HEK293T (cell line): ENCODE measurements at regions not wholly inside any gene's neighbourhood (a gene's known extent, or its start where the extent isn't known, plus 50 kb on each side); places are given as distances from the start of the nearest gene placed in this dataset.

Experiments
- CTCF ChIA-PET: fragments of 350-600 bp; formaldehyde crosslinking; extraction: SDS; loops from one replicate; lab custom pipeline; 2021; ENCODE audit warnings: antibody characterized with exemption, inconsistent platforms; lab: Yijun Ruan, JAX
- POLR2A ChIA-PET: fragments of 350-600 bp; formaldehyde crosslinking; extraction: SDS; loops from one replicate; lab custom pipeline; 2020; ENCODE audit warnings: antibody characterized with exemption, inconsistent platforms; lab: Yijun Ruan, JAX
- DNase-seq: peaks from one replicate; pipeline ENCODE4 v3.0.0; 2012; ENCODE audit warnings: mixed read lengths; ENCODE audit errors: extremely low spot score
- ARNT ChIP-seq: fragments of 450-650 bp; IDR thresholded peaks from 2 replicates; pipeline ENCODE4 v1.6.1; 2017; ENCODE audit warnings: mild to moderate bottlenecking
- BHLHE40 ChIP-seq: fragments of 450-650 bp; IDR thresholded peaks from 2 replicates; pipeline ENCODE4 v1.6.1; 2016; ENCODE audit warnings: mild to moderate bottlenecking, moderate library complexity, borderline replicate concordance
- CTBP1 ChIP-seq: fragments of 450-650 bp; IDR thresholded peaks from 2 replicates; pipeline ENCODE4 v1.6.1; 2016; ENCODE audit warnings: borderline replicate concordance
- ELF4 ChIP-seq: fragments of 450-650 bp; IDR thresholded peaks from 2 replicates; pipeline ENCODE4 v1.6.1; 2017; ENCODE audit warnings: antibody characterized with exemption
- FOXA1 ChIP-seq: fragments of 450-650 bp; IDR thresholded peaks from 2 replicates; pipeline ENCODE4 v1.6.1; 2016; ENCODE audit warnings: mild to moderate bottlenecking
- FOXK2 ChIP-seq: fragments of 450-650 bp; IDR thresholded peaks from 2 replicates; pipeline ENCODE4 v1.6.1; 2016; ENCODE audit warnings: mild to moderate bottlenecking
- FOXM1 ChIP-seq: fragments of 450-650 bp; IDR thresholded peaks from 2 replicates; pipeline ENCODE4 v1.6.1; 2017; ENCODE audit warnings: mild to moderate bottlenecking, borderline replicate concordance
- HDGF ChIP-seq: fragments of 450-650 bp; IDR thresholded peaks from 2 replicates; pipeline ENCODE4 v1.6.1; 2017; ENCODE audit warnings: antibody characterized with exemption, borderline replicate concordance
- L3MBTL2 ChIP-seq: fragments of 450-650 bp; conservative IDR thresholded peaks from 2 replicates; pipeline ENCODE4 v1.6.1; 2016; ENCODE audit warnings: mild to moderate bottlenecking
- LEF1 ChIP-seq: fragments of 450-650 bp; IDR thresholded peaks from 2 replicates; pipeline ENCODE4 v1.6.1; 2017; ENCODE audit warnings: mild to moderate bottlenecking, borderline replicate concordance
- NFRKB ChIP-seq: fragments of 450-650 bp; IDR thresholded peaks from 2 replicates; pipeline ENCODE4 v1.6.1; 2016; ENCODE audit warnings: mild to moderate bottlenecking, moderate library complexity
- PKNOX1 ChIP-seq: fragments of 450-650 bp; IDR thresholded peaks from 2 replicates; pipeline ENCODE4 v1.6.1; 2016
- SP1 ChIP-seq: fragments of 450-650 bp; IDR thresholded peaks from 2 replicates; pipeline ENCODE4 v1.6.1; 2017
- SUZ12 ChIP-seq: fragments of 450-650 bp; IDR thresholded peaks from 2 replicates; pipeline ENCODE4 v1.6.1; 2016; ENCODE audit warnings: mild to moderate bottlenecking
- TARDBP ChIP-seq: fragments of 450-650 bp; IDR thresholded peaks from 2 replicates; pipeline ENCODE4 v1.6.1; 2016
- ZNF384 ChIP-seq: fragments of 450-650 bp; IDR thresholded peaks from 2 replicates; pipeline ENCODE4 v1.6.1; 2016

- POLR2A ChIA-PET, result no interaction called here
- no peak for TF ChIP-seq CTBP1
- no peak for TF ChIP-seq SUZ12
- DNase-seq, result no peak
- CTCF ChIA-PET, result no interaction called here
These were observed 547.8 kb downstream of the TENT5A start for GRCh38 chr6:81204731-81205130.

GRCh38 chr6:81194374-81194773 is 558.1 kb downstream of the TENT5A start:
- ChIA-PET POLR2A (no interaction called here), CTCF (no interaction called here)
- DNase-seq, result no peak
- TF ChIP-seq TARDBP (no peak), FOXM1 (no peak), FOXK2 (no peak), BHLHE40 (no peak), ZNF384 (no peak), FOXA1 (no peak), LEF1 (no peak), ARNT (no peak), CTBP1 (no peak), ELF4 (no peak), L3MBTL2 (no peak)

GRCh38 chr6:81172056-81172740 is 580.3 kb downstream of the TENT5A start:
- CTCF ChIA-PET, result no interaction called here
- POLR2A ChIA-PET, result no interaction called here
- TF ChIP-seq ARNT (no peak), BHLHE40 (no peak), HDGF (no peak), TARDBP (no peak), NFRKB (no peak), ZNF384 (no peak), LEF1 (no peak), FOXK2 (no peak), FOXM1 (no peak), CTBP1 (no peak), L3MBTL2 (no peak)
- no peak for DNase-seq

- CTCF ChIA-PET, result no interaction called here
- TF ChIP-seq TARDBP (no peak), ARNT (no peak), PKNOX1 (no peak)
- POLR2A ChIA-PET, result interaction anchor here (0.6 kb wide), 1 partner anchor 106 kb away, joined by 3 read pairs; no protein-coding TSS in a partner anchor
- no peak for DNase-seq
These were observed 583.3 kb downstream of the TENT5A start for GRCh38 chr6:81169166-81169565.

GRCh38 chr6:81166770-81167169 is 585.7 kb downstream of the TENT5A start:
- no peak for TF ChIP-seq FOXK2
- no peak for DNase-seq
- POLR2A ChIA-PET, result no interaction called here
- CTCF ChIA-PET, result no interaction called here

GRCh38 chr6:81158956-81159355 is 593.5 kb downstream of the TENT5A start:
- ChIA-PET CTCF (no interaction called here), POLR2A (no interaction called here)
- TF ChIP-seq NFRKB, result no peak
- TF ChIP-seq SP1, result no peak
- TF ChIP-seq ARNT, result no peak
- TF ChIP-seq LEF1, result no peak
- no peak for TF ChIP-seq BHLHE40
- TF ChIP-seq FOXK2, result no peak
- TF ChIP-seq FOXA1, result no peak
- no peak for TF ChIP-seq CTBP1
- no peak for TF ChIP-seq HDGF
- TF ChIP-seq ELF4, result no peak
- no peak for TF ChIP-seq PKNOX1
- no peak for TF ChIP-seq L3MBTL2
- TF ChIP-seq FOXM1, result no peak
- no peak for TF ChIP-seq TARDBP
- TF ChIP-seq SUZ12, result no peak
- TF ChIP-seq ZNF384, result no peak
- no peak for DNase-seq

GRCh38 chr6:81148751-81149150 is 603.7 kb downstream of the TENT5A start:
- DNase-seq, result no peak
- POLR2A ChIA-PET, result no interaction called here
- CTCF ChIA-PET, result no interaction called here
- no peak for TF ChIP-seq TARDBP
- no peak for TF ChIP-seq SP1
- TF ChIP-seq PKNOX1, result no peak
- no peak for TF ChIP-seq LEF1
- no peak for TF ChIP-seq FOXK2
- no peak for TF ChIP-seq ARNT
- TF ChIP-seq ELF4, result no peak
